ENCODE measurements at regions not wholly inside any gene's neighbourhood (a gene's known extent, or its start where the extent isn't known, plus 50 kb on each side); places are given as distances from the start of the nearest gene placed in this dataset.

- TF ChIP-seq CTCF (IDR thresholded peaks at IDR 0.05) (no peak), POLR2AphosphoS5 (IDR thresholded peaks at IDR 0.05) (no peak)
These were observed 606.9 kb downstream of the NUF2 start for GRCh38 chr1:163928651-163929050.

Data from prostate gland (tissue), 2 donors.